HG03135 (cell line): ENCODE measurements at regions not wholly inside any gene's neighbourhood (a gene's known extent, or its start where the extent isn't known, plus 50 kb on each side); places are given as distances from the start of the nearest gene placed in this dataset.
A peak's percentile ranks its signal among the peaks of the same experiment; 100 is the strongest.

Experiments used
- ATAC-seq: cut with Tn5 transposase; IDR thresholded peaks from one replicate; pipeline ENCODE4 v1.9.1; 2021; ENCODE audit warnings: mild to moderate bottlenecking, moderate library complexity; ENCODE audit not compliant: unreplicated experiment

DNA sequence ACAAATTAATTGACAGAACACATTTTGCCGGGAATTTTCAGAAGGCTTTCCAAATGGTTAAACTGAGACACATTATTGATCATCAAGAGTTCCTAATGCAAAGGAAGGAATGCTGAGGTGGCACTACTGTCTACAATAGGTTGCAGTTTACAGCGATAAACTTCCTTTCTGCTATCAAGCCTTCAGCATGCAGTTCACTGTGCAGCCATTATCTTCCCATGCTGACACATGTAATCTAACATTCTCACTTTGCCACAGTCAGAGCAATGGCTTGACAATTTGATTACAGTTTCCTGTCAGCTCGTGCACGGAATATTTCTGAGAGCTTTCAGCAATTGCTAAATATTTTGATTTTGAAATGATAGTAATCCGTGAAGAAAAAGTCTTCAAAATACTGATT, 166.9 kb upstream of the PRMT6 start:
- ATAC-seq, result no peak

GRCh38 chr1:106897976-106898375, 158.5 kb upstream of the PRMT6 start:
- no peak for ATAC-seq

DNA sequence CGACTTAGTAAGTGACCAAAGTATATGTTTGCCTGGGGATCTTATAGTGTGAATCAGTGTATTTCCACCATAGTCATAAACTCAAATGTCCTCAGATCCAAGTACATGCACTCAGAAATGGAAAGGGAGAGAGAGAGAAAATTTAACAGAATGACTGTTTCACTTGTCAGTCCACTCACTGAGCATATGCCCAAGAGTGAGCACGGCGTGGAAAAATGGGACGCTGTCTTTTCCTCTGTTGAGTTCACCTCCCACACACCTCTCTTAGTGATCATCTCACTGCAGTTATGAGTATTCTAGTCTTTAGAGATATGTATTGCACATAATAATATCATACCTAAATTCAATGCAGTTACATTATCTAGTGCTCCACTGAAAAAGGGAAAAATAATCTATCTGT, 156.8 kb upstream of the PRMT6 start:
- no peak for ATAC-seq

- ATAC-seq, result peak; percentile 100
Observed at GRCh38 chr1:106907795-106908194, 148.7 kb upstream of the PRMT6 start.

DNA sequence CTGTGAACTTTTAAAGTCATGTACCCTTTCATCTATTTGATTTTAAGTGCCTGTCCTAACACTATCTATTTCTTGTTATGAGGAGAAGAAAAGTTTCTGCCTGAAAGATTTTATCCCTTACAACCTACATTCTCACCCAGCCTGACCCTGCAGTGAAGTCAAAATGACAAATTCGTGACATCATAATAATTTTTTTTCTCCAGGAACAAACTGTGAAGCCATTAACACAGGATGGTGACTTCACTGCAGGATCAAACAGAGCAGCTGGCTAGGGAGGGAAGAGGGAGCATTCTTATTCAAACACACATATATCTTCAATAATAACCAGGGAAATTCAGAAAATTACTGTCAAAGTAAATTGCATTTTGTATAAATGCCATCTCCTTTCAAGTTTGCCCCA, 147.8 kb upstream of the PRMT6 start:
- ATAC-seq, result no peak

DNA sequence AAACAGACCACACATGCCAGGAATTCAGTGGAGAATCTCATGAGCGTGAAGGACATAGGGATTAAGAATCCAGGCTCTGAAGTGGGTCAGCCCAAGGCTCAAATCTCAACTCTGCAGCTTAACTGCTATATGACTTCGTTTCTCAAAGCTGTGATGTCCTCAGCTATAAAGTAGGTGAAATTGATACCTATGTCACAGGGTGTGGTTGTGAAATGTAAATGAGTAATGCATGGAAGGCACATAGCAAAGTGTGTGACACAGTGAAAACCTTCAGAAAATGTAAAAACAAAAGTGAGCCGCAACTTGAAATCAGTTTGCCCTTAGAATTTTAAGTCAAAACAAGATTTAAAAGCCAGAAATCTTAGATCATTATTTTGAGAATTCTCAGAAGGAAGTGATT, 145.7 kb upstream of the PRMT6 start:
- ATAC-seq, result no peak

DNA sequence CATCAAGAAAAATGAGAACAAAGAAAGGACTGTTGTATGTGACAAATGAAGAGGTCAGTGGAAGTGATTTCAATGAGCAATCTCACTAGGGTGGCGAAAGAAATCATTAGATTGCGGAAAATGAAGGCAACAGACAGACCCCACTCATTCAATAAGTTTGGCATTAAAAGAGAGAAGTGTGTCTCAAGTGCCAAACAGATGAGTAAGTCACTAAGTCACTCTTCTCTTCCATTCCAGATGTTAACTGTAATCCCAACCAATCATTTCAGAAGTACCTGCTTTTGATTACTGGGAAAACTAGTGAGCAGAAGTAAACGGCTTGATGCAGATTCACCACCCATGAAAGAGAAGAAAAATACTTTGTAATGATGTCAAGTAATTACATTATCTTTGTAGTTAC, 144.3 kb upstream of the PRMT6 start:
- ATAC-seq, result no peak

DNA sequence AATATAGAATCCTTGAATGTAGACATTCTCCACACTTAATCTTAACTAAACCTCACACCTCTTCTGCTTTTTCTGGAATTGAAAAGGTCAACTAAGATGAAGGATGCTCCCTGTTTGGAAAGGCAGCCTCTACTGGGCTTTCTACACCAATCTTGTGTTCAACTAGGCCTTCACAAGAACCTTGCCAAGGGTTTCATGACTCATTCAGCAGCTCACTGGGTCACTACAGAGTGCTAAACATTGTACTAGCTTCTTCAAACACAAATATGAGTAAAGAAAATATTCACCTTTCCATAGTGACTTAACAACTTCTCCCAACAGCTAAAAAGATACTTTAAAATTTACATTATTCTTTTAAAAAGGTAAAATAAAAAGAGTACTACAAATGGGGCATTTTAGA, 135.3 kb upstream of the PRMT6 start:
- ATAC-seq, result no peak

- no peak for ATAC-seq
Observed at GRCh38 chr1:106924360-106924759, 132.1 kb upstream of the PRMT6 start.

GRCh38 chr1:106925750-106926149, 130.7 kb upstream of the PRMT6 start:
- no peak for ATAC-seq

- ATAC-seq, result no peak
Observed at GRCh38 chr1:106926803-106927582, 129.5 kb upstream of the PRMT6 start.

- ATAC-seq, result no peak
Observed at GRCh38 chr1:106937104-106937503, 119.4 kb upstream of the PRMT6 start.

GRCh38 chr1:106944721-106945120, 111.8 kb upstream of the PRMT6 start:
- ATAC-seq, result no peak

GRCh38 chr1:106952776-106953175, 103.7 kb upstream of the PRMT6 start:
- no peak for ATAC-seq

- no peak for ATAC-seq
Observed at GRCh38 chr1:106954661-106955229, 101.7 kb upstream of the PRMT6 start.

- ATAC-seq, result no peak
Observed at GRCh38 chr1:106956721-106957120, 99.8 kb upstream of the PRMT6 start.

GRCh38 chr1:106957795-106958194, 98.7 kb upstream of the PRMT6 start:
- no peak for ATAC-seq

DNA sequence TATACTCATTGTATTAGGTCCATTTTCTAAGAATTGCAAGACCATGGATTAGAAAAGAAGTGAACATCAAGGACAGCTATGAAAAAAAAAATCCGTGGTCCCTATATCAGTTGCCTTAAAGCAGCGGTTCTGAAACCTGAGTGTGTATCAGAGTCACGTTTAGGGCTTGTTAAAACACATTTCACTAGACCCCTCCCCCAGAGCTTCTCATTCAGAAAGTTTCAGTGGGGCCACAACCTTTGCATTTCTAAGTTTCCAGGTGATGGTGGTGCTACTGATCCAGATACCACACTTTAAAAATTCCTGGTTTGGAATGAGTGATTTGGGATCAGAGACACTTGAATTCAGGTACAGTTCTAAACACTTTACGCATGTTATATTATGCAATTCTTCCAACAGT, 96.1 kb upstream of the PRMT6 start:
- no peak for ATAC-seq

DNA sequence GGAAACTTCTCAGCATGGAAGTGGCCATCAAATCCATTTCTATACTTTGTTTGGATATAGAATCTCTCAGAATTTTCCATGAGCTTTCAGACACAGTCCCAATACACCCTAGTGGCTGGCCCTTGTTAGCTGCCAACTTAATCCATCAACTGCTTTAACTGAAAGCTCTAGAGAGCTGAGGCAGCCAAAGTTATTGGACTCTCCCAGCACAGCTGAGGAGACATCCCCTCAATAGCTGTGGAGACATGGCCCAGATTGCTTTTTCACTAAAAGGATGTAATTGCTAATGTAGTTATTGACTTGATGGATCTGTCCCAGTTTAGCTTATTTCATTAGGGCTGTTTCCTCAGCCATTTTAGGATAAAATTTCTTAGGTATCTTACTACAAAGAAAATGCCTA, 94.8 kb upstream of the PRMT6 start:
- ATAC-seq, result no peak

DNA sequence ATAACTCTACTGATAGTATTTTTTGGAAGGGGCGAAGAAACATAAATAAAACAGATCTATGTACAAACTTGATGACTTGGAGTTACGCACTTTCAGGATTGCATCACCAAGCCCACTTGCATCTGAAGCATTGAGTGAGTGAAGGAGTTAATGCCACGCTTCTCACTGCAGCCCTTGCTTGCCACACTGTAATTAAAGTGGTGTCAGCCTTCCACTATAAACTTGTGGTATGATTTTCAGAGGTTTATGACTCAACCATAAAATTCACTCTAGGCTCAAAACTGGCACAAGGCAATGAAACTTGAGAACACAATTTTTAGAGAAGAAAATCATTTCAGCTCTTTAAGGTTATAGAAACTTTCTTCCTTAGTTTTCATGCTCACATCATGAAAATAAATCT, 93.9 kb upstream of the PRMT6 start:
- no peak for ATAC-seq

- ATAC-seq, result no peak
Observed at GRCh38 chr1:106964495-106964894, 92.0 kb upstream of the PRMT6 start.

GRCh38 chr1:106968644-106969043, 87.8 kb upstream of the PRMT6 start:
- ATAC-seq, result no peak

DNA sequence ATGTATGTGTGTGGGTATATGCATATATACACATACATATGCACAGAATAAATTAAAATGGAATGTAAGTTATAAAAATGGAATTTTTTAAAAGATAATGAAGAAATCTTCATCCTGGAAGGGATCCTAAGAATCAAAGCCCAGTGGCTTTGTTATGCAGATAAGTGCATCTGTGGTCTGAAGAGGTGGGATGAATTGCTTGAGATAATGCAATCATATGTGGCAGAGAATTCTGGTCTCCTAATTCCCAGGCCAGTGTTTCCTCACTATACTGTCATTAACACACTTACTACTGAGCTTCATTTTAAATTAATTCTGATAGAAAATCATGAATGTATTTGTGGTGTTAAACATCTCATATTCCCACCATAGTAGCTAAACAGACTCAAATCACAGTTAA, 86.7 kb upstream of the PRMT6 start:
- ATAC-seq, result no peak
